IMR-90 (cell line): ENCODE measurements at regions not wholly inside any gene's neighbourhood (a gene's known extent, or its start where the extent isn't known, plus 50 kb on each side); places are given as distances from the start of the nearest gene placed in this dataset.

Source experiments
- ATAC-seq: fragments of 200-7000 bp; cut with Tn5 transposase; 2 replicates; pipeline ENCODE4 v1.9.1; 2020; ENCODE audit warnings: low read depth, mild to moderate bottlenecking, moderate library complexity
- BruUV-seq: library from RNA; stranded (reverse); fragments of 400-500 nt; replicated peaks from 2 replicates; lab custom pipeline; 2021; lab: Mats Ljungman, UMichigan
- CTCF ChIA-PET: fragments of 300-600 bp; formaldehyde crosslinking; extraction: SDS; loops from one replicate; lab custom pipeline; 2021; ENCODE audit warnings: antibody characterized with exemption; lab: Yijun Ruan, JAX
- POLR2A ChIA-PET: fragments of 300-600 bp; sonication (Branson Sonifier 250); formaldehyde crosslinking; loops from one replicate; lab custom pipeline; 2022; ENCODE audit warnings: antibody characterized with exemption; ENCODE audit not compliant: unreplicated experiment; lab: Charles Lee
- DNase-seq: peaks from one replicate; pipeline ENCODE4 v3.0.0; 2013
- H2AFZ ChIP-seq: replicated peaks from 2 replicates; pipeline ENCODE3; 2013; ENCODE audit warnings: low read length, mild to moderate bottlenecking; ENCODE audit not compliant: poor library complexity
- H2AK5ac ChIP-seq: 2 replicates; pipeline ENCODE4 v1.6.1; 2013; ENCODE audit warnings: low read depth, low read length, inconsistent platforms
- H2AK9ac ChIP-seq: replicated peaks from 2 replicates; pipeline ENCODE3; 2013; ENCODE audit warnings: mild to moderate bottlenecking, low read depth, low read length, moderate library complexity; ENCODE audit not compliant: poor library complexity
- H2BK120ac ChIP-seq: 2 replicates; pipeline ENCODE4 v1.6.1; 2013; ENCODE audit warnings: low read depth, low read length, inconsistent platforms
- H2BK15ac ChIP-seq: 3 replicates; pipeline ENCODE4 v1.6.1; 2013; ENCODE audit warnings: low read depth, low read length, inconsistent platforms
- H2BK20ac ChIP-seq: 2 replicates; pipeline ENCODE4 v1.6.1; 2013; ENCODE audit warnings: low read depth, mild to moderate bottlenecking, inconsistent platforms, low read length, moderate library complexity
- H2BK5ac ChIP-seq: 2 replicates; pipeline ENCODE4 v1.6.1; 2013; ENCODE audit warnings: mild to moderate bottlenecking, low read depth, low read length, inconsistent platforms; ENCODE audit not compliant: poor library complexity, severe bottlenecking
- H3K14ac ChIP-seq: replicated peaks from 2 replicates; pipeline ENCODE4 v1.6.1; 2013; ENCODE audit warnings: low read depth, low read length, inconsistent platforms
- H3K18ac ChIP-seq: 2 replicates; pipeline ENCODE4 v1.6.1; 2013; ENCODE audit warnings: low read depth, low read length, control low read depth
- H3K23ac ChIP-seq: 2 replicates; pipeline ENCODE4 v1.6.1; 2013; ENCODE audit warnings: low read depth, low read length, inconsistent platforms
- H3K27ac ChIP-seq: 2 replicates; pipeline ENCODE4 v1.5.1; 2013; ENCODE audit warnings: mild to moderate bottlenecking, control low read depth, low read length; ENCODE audit not compliant: insufficient read depth
- H3K27me3 ChIP-seq: 2 replicates; pipeline ENCODE4 v1.6.1; 2013; ENCODE audit warnings: low read length; ENCODE audit not compliant: control insufficient read depth, insufficient read depth
- H3K36me3 ChIP-seq: 2 replicates; pipeline ENCODE4 v1.6.1; 2013; ENCODE audit warnings: low read length, mixed read lengths; ENCODE audit not compliant: control insufficient read depth, insufficient read depth
- H3K4ac ChIP-seq: 2 replicates; pipeline ENCODE4 v1.6.1; 2013; ENCODE audit warnings: low read depth, low read length, inconsistent platforms
- H3K4me1 ChIP-seq: 2 replicates; pipeline ENCODE4 v1.6.1; 2013; ENCODE audit warnings: low read length, mixed read lengths; ENCODE audit not compliant: control insufficient read depth, insufficient read depth
- H3K4me2 ChIP-seq: 2 replicates; pipeline ENCODE4 v1.6.1; 2013; ENCODE audit warnings: low read depth, mild to moderate bottlenecking, control low read depth, low read length, moderate library complexity
- H3K4me3 ChIP-seq: 2 replicates; pipeline ENCODE4 v1.5.1; 2013; ENCODE audit warnings: low read depth, mild to moderate bottlenecking, control low read depth, low read length, moderate library complexity; ENCODE audit not compliant: insufficient read depth
- H3K56ac ChIP-seq: 2 replicates; pipeline ENCODE4 v1.6.1; 2013; ENCODE audit warnings: low read length, inconsistent platforms; ENCODE audit not compliant: insufficient read depth; ENCODE audit errors: extremely low read depth
- H3K79me1 ChIP-seq, 2 experiments: 2 replicates each; pipeline ENCODE4 v1.6.1; 2013; ENCODE audit warnings: low read length in 2 of 2, inconsistent platforms in 1 of 2, low read depth in 1 of 2
- H3K9ac ChIP-seq: 2 replicates; pipeline ENCODE4 v1.6.1; 2013; ENCODE audit warnings: low read depth, low read length, control low read depth
- H3K9me1 ChIP-seq: 2 replicates; pipeline ENCODE4 v1.6.1; 2013; ENCODE audit warnings: low read length, inconsistent platforms; ENCODE audit not compliant: insufficient read depth
- H3K9me3 ChIP-seq: 2 replicates; pipeline ENCODE4 v1.6.1; 2013; ENCODE audit warnings: low read length; ENCODE audit not compliant: control insufficient read depth, insufficient read depth
- H4K20me1 ChIP-seq: 2 replicates; pipeline ENCODE4 v1.6.1; 2013; ENCODE audit warnings: low read length, inconsistent platforms; ENCODE audit not compliant: insufficient read depth
- H4K5ac ChIP-seq: 2 replicates; pipeline ENCODE4 v1.6.1; 2013; ENCODE audit warnings: mild to moderate bottlenecking, low read depth, low read length, control low read depth
- H4K8ac ChIP-seq, 2 experiments: 2 replicates each; pipeline ENCODE4 v1.6.1; 2013; ENCODE audit warnings: low read depth in 2 of 2, low read length in 2 of 2, control low read depth in 1 of 2, inconsistent platforms in 1 of 2
- H4K91ac ChIP-seq: 2 replicates; pipeline ENCODE4 v1.6.1; 2013; ENCODE audit warnings: low read depth, low read length, inconsistent platforms; ENCODE audit not compliant: insufficient read depth
- BHLHE40 ChIP-seq: fragments of 150-350 bp; IDR thresholded peaks from 2 replicates; pipeline ENCODE4 v1.6.1; 2016; ENCODE audit warnings: mild to moderate bottlenecking, low read depth, low read length
- CEBPB ChIP-seq: IDR thresholded peaks from 2 replicates; pipeline ENCODE4 v1.6.1; 2012; ENCODE audit warnings: low read depth, low read length, improper control_type of control experiment
- CHD1 ChIP-seq: IDR thresholded peaks from 2 replicates; pipeline ENCODE4 v1.6.1; 2012; ENCODE audit warnings: low read depth, low read length, improper control_type of control experiment
- ELK1 ChIP-seq: fragments of 150-350 bp; IDR thresholded peaks from 2 replicates; pipeline ENCODE4 v1.6.1; 2016; ENCODE audit warnings: low read depth, mild to moderate bottlenecking, low read length, moderate library complexity, borderline replicate concordance
- FOS ChIP-seq: fragments of 150-350 bp; IDR thresholded peaks from 2 replicates; pipeline ENCODE4 v1.6.1; 2016; ENCODE audit warnings: low read depth, low read length
- MAFK ChIP-seq: IDR thresholded peaks from 2 replicates; pipeline ENCODE4 v1.6.1; 2012; ENCODE audit warnings: low read depth, low read length, improper control_type of control experiment
- MAZ ChIP-seq: IDR thresholded peaks from 2 replicates; pipeline ENCODE4 v1.6.1; 2012; ENCODE audit warnings: low read depth, mild to moderate bottlenecking, low read length, improper control_type of control experiment, moderate library complexity, borderline replicate concordance
- MXI1 ChIP-seq: IDR thresholded peaks from 2 replicates; pipeline ENCODE4 v1.6.1; 2012; ENCODE audit warnings: low read depth, mild to moderate bottlenecking, low read length, moderate library complexity, borderline replicate concordance
- POLR2A ChIP-seq: IDR thresholded peaks from 2 replicates; pipeline ENCODE4 v1.6.1; 2012; ENCODE audit warnings: mild to moderate bottlenecking, low read depth, low read length
- RAD21 ChIP-seq: IDR thresholded peaks from 2 replicates; pipeline ENCODE4 v1.6.1; 2012; ENCODE audit warnings: low read length, improper control_type of control experiment
- RCOR1 ChIP-seq: IDR thresholded peaks from 2 replicates; pipeline ENCODE4 v1.6.1; 2012; ENCODE audit warnings: mild to moderate bottlenecking, low read length, improper control_type of control experiment; ENCODE audit not compliant: insufficient replicate concordance
- RFX5 ChIP-seq: IDR thresholded peaks from 2 replicates; pipeline ENCODE4 v1.8.0; 2012; ENCODE audit warnings: low read depth, mild to moderate bottlenecking, low read length, moderate library complexity
- SMC3 ChIP-seq: fragments of 150-350 bp; IDR thresholded peaks from 2 replicates; pipeline ENCODE4 v1.6.1; 2016; ENCODE audit warnings: low read depth, mild to moderate bottlenecking, antibody characterized with exemption, low read length, moderate library complexity
- USF2 ChIP-seq: fragments of 150-350 bp; IDR thresholded peaks from 2 replicates; pipeline ENCODE4 v1.6.1; 2017; ENCODE audit warnings: mild to moderate bottlenecking, antibody characterized with exemption, low read length, low read depth
- WGBS, 2 experiments: methylation state at CpG; one replicate each; pipeline versions ENCODE4 v1.1.5 to v1.1.7; 2013; ENCODE audit warnings: missing lambda C conversion rate in 2 of 2; ENCODE audit not compliant: insufficient read length in 1 of 2; ENCODE audit errors: extremely low coverage in 2 of 2; 5-methylcytosine and 5-hydroxymethylcytosine counted together
- dilution Hi-C: fragments of 300-500 bp; cut with HindIII; formaldehyde crosslinking; loops from one replicate; pipeline ENCODE4 v1.14.3; 2018; ENCODE audit warnings: low sequenced_read_pairs; ENCODE audit not compliant: unreplicated experiment
- in situ Hi-C: fragments of 300-500 bp; cut with MboI; formaldehyde crosslinking; loops from 3 replicates; pipeline ENCODE4 v1.14.3; 2019; ENCODE audit warnings: low sequenced_read_pairs, inconsistent platforms, mixed read lengths
- intact Hi-C: fragments of 100-400 bp; cut with micrococcal nuclease; formaldehyde crosslinking; loops from 2 replicates; pipeline ENCODE4 v1.10.0; 2022
- TF ChIP-seq, protein P1 (sequence below): conservative IDR thresholded peaks from 2 replicates; pipeline ENCODE4 v1.5.1; 2012; ENCODE audit warnings: mild to moderate bottlenecking, low read depth, low read length, improper control_type of control experiment

DNA sequence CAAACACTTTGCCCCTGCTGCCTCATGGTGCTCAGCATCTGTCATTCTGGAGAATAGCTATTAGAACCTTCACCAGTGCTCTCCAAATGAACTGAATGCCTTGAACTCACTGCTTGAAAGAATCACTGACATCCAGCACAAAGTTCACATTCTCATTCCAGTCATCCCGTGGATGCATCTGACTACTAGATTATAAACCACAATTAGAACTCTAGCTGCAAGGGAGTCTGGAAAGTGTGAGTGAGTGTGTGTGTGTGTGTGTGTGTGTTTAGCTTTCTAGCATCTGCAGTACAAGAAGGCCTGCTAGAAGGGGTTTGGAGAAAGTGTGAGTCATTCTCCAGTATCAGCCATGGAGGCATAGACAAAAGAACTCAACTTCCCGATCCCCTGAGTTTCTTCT lies 71.3 kb upstream of the DYNLT3 start:
- Histone ChIP-seq H3K9me1 (no peaks in the 10 kb centered on the region), H3K27ac (no peak overlapping the region), H3K56ac (no peak overlapping the region), H4K8ac (no peak overlapping the region), H4K91ac (no peak overlapping the region), H3K27me3 (0 out of 2 replicates have a peak, but pooled peaks cover 2% of the 10 kb centered on the region), H3K36me3 (no peaks in the 10 kb centered on the region), H2BK5ac (no peak overlapping the region), H2AK9ac (no peak overlapping the region), H2BK15ac (no peak overlapping the region), H3K4me2 (no peak overlapping the region), H3K4ac (no peak overlapping the region), H2AFZ (no peak overlapping the region), H4K20me1 (no peaks in the 10 kb centered on the region), H3K4me1 (no peaks in the 10 kb centered on the region), H2AK5ac (no peak overlapping the region), H3K23ac (no peak overlapping the region), H3K14ac (no peak overlapping the region), H3K9me3 (peaks cover 7% of the 10 kb centered on the region), H3K18ac (no peak overlapping the region), H4K5ac (no peak overlapping the region), H3K9ac (no peak overlapping the region), H3K4me3 (no peak overlapping the region), H2BK120ac (no peak overlapping the region), H3K79me1 (no peaks in the 10 kb centered on the region), H2BK20ac (no peak overlapping the region)
- DNase-seq (no peak), ATAC-seq (no peak)
- dilution Hi-C loops (no loop called here), in situ Hi-C loops (no loop called here), intact Hi-C loops (no loop called here)
- no CpG with 5 or more reads among the region's 2 CpGs for WGBS, 2 experiments
- POLR2A ChIA-PET, result no interaction called here
- CTCF ChIA-PET, result no interaction called here
- no peak for TF ChIP-seq BHLHE40
- TF ChIP-seq ELK1, result no peak
- no peak for TF ChIP-seq RCOR1
- TF ChIP-seq SMC3, result no peak
- TF ChIP-seq USF2, result no peak
- no peak for TF ChIP-seq RAD21
- TF ChIP-seq FOS, result no peak
- no peak for TF ChIP-seq POLR2A
- TF ChIP-seq, protein P1, sequence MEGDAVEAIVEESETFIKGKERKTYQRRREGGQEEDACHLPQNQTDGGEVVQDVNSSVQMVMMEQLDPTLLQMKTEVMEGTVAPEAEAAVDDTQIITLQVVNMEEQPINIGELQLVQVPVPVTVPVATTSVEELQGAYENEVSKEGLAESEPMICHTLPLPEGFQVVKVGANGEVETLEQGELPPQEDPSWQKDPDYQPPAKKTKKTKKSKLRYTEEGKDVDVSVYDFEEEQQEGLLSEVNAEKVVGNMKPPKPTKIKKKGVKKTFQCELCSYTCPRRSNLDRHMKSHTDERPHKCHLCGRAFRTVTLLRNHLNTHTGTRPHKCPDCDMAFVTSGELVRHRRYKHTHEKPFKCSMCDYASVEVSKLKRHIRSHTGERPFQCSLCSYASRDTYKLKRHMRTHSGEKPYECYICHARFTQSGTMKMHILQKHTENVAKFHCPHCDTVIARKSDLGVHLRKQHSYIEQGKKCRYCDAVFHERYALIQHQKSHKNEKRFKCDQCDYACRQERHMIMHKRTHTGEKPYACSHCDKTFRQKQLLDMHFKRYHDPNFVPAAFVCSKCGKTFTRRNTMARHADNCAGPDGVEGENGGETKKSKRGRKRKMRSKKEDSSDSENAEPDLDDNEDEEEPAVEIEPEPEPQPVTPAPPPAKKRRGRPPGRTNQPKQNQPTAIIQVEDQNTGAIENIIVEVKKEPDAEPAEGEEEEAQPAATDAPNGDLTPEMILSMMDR, result no peak
- TF ChIP-seq CEBPB, result no peak
- TF ChIP-seq RFX5, result no peak
- TF ChIP-seq MAZ, result no peak
- TF ChIP-seq CHD1, result no peak
- TF ChIP-seq MAFK, result no peak
- no peak for TF ChIP-seq MXI1
- BruUV-seq, result no TSS peak
